Skin of body (tissue), 1 donor: ENCODE measurements at regions not wholly inside any gene's neighbourhood (a gene's known extent, or its start where the extent isn't known, plus 50 kb on each side); places are given as distances from the start of the nearest gene placed in this dataset.

Experiments used
- DNase-seq: peaks from one replicate; lab custom pipeline; 2025; lab: John Stamatoyannopoulos, UW

DNA sequence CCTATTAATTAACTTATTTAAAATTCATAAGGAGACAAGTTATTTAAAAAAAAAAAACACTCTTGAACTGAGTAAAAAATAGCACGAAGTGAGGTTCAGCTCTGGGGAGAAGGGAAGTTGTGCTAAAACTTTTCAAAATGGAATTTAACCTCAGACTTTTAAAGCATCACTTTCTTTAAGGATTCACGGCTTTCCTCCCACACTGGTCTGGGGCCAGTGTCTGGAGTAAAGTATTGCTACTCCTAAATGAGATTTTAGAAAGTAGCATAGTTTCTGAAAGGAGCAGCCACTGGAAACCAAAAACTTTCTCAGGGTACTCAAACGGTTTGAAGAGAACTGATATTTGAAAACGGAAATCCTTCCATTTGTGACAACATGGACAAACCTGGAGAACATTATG lies 97.7 kb upstream of the CYP1B1 start:
- DNase-seq = no peak

DNA sequence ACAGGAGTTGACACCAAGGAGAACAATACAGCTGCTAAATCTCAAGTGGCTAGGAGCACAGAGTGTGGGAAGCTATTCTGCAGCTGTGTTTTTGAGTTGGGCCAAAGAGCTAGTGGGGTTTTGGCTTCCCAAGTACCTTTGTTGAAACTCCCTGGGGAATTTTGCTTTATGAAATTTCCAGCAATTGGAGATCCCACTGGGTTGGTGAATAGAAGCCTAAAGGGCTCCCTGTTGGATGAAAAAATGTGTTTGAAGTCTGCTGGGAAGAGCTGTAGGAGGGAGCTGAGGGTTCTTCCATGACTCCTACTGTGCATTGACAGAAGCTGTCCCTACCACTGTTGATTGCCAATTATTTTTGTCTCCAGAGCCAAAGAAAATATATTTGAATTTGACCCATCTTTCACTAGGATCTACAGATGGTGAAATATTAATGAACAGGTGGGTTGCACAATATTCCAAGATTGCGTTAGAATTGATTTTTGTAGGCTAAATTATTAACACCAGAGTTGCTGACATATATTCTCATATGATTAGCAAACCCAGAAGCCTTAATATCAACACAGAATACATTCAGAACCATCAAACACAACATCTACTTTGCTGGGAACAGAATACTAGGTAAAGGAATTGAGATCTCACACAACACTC lies 95.4 kb upstream of the CYP1B1 start:
- DNase-seq = no peak

DNA sequence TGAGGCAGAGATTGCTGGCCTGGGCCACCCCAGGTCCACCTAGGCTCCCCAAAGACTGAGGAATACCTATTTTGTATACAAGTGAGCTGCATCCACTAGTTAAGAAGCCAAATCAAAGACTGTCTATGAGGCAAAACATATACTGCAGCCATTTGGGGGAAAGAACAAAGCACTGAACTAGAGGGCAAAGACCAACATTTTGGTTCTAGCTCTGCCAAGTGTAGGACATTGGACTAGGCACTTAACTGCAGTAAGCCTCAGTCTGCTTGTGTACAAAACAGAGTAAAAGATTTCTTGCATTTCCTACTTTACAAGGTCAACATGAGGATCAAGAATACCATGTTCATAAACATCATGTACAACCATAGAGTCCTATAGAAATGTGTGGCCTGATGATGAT lies 94.8 kb upstream of the CYP1B1 start:
- DNase-seq = no peak

DNA sequence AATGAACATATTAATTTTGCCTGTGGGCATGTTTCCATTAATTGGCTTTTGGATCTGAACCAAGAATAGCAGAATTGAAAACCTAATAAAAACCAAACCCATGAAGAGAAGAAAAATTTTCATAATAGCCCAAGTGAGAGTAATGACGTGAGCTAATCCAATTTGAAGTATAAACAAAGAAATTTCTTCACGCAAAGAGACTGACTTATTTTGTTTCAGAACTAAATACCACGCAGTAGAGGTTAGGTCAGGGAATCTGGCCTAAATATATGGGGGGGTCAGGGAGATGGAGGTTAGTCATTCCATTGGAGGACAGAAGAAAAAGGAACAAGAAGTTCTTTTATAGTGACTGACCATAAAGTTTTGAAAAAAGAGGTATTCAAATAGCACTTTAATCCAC lies 94.1 kb upstream of the CYP1B1 start:
- DNase-seq = no peak

DNA sequence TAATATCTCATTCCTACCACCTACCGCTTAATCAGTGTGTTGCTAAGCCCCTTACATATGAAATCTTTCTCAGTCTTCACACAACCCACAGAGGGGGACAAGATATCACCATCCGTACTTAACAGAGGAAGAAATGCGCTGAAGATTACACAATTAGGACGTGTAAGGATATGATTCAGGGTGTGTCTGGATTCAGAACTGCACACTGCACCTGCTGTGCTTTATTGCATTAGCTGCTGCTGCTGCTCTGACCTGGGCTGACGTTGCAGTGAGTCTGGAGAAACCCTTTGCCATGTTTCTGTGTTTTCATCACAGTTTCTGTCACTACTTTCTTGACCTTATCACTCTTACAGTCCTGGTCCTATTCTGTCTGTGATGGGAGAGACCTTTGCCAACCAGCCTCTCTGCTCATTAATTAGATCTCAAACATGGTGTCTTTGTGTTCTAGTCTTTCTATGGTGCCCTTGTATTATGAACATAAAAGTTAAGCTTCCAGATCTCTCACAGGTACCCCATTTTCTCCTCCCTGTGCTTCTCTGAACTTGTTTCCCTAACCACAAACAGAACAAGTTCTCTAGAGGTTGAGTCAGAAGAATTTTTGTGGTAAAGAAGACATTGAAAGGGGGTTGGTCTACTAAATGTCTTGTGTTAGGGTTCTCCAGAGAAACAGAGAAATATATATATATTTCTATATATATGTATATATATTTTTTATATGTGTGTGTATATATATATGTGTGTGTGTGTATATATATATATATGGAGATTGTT lies 92.9 kb upstream of the CYP1B1 start:
- no peak for DNase-seq

DNA sequence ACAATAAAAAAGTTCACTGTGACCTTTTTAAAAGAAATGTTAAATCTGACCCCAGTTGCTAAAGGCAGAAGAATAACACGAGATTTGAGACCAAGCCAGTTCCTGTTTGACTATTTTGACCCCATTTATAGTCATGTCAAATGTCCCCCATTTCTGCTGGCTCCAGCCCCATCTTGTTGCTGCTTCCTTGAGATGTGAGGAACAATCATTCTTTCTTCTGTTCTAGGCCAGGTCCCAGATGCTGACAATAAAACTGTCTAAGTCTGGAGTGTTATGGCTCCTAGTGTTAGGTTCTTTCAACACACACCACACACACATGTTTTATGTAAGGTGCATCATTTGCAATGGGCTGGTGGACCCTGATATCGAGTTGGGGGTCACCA lies 92.0 kb upstream of the CYP1B1 start:
- no peak for DNase-seq

DNA sequence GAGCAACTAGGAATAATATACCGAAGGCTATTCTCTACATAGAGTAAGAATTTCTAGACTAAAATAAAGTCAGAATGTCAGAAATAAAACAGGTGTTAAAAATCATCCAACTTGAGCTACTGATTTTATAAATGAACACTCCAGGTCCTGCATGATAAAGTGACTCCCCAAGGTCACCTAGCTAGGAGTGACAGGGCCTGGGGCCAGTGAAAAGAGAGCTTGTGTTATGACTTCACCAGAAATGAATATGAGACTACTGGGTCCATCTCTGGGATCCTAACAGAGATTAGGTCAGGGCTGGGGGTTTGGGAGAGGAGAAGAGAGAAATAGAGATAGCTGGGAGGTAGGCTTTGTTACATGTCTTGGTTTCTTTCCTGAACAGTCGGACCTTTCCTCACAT lies 89.7 kb upstream of the CYP1B1 start:
- DNase-seq = no peak

DNA sequence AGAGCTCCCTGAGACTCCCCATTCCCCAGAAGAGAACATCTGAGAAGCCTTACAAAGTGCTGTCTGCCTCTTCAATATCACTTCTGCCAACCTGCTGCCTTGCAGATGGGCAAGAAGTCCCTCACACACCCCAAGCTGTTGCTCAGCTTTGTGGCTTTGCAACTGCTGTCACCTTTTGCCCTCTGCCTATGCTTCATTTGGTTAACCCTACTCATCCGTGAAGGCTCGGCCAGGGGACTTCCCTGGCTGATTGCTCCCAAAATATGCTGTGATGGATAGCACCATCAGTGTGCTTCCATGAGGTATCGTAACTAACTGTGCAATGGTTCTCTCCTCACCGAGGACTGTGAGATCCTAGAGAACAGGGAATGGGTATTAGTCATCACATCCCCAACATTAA lies 88.9 kb upstream of the CYP1B1 start:
- DNase-seq = no peak

DNA sequence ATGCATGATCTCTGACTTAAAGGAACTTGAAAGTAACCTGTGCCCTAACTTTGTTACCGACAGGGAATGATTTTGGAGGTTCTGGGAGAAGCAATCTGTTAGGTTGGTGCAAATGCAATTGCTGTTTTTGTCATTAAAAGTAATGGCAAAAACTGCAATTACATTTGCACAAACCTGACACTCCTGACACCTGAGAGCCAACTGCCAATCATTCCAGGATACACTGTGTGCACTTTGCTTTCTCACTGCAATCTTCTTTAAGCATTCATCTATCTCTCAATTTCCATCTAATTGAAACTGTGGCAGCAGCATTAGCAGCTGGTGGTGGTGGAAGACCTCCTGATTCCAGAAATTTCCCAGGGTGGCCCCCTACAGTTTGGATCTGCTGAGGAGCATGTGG lies 87.6 kb upstream of the CYP1B1 start:
- DNase-seq = no peak

DNA sequence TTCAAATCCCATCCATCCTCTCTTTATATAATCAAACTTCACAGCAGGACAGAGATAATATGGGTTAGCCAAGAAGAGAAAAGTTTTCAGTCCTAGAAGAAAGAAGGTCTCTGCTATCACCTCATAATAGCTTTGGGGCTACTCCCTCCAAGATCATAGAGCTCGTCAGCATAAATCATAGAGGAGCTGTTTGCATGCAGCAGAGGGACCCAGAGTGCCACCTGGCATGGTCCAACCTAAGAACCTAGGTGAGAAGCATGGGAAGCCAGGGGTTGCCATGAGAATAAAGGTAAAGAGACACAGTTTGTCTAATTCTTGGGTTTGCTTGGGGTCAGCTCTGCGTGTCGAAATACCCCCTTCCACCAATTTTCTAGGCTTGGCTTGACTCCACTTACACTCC lies 87.1 kb upstream of the CYP1B1 start:
- no peak for DNase-seq

DNA sequence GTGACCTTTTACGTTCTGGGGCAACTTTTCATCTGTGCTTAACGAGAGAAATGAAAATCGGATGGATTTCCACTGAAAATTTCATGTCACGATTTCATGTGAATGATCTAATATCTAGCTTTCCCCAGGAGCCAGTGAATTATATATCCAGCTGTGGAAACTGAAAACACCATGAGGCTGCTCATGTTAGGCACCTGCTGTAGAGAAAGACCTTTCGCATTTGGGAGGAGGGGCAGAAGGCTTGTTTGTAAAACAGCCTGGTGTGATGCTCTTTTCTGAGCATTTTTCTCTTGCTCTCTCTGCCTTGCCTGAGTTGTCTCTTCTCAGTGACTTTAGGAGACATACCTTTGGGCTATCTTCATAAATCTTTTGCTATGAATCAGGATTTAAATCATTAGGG lies 84.6 kb upstream of the CYP1B1 start:
- no peak for DNase-seq

DNA sequence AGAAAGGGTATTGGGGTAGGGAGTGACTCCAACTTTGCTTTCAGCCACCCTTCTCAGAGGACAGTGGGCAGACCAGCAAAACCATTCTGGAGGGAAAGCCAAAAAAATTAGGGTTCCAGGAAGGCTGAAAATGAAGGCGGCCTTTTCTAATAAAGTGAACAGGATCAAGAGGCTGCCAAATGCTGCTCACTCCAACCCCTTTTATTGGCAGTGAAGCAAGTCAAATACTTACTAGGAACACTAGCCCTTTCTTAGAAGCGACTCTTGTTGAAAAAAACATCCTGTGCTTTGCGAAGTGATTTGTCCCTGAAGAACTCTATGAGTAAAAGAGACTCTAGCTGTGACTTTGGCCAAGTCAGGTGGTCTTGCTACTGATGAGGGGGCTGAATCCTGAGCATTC lies 83.6 kb upstream of the CYP1B1 start:
- DNase-seq = no peak

DNA sequence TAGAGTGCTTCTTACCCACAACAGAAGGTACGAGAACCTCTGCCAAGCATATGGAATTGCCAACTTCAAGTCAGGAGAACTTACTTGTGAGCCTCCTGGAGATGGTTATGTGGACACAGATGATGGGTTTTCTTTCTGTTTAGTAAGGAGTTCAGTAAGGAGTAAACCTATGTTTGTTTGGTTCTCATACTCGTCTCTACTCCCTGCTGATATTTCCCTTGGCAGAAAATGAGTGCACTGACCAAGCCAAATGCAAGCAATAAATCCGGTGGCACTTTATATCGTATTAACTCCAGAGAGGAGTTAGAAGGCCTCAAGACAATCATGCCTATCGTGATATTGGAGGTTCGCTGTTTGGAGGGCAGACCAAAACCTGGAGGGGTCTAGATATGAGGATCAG lies 83.2 kb upstream of the CYP1B1 start:
- DNase-seq = no peak

DNA sequence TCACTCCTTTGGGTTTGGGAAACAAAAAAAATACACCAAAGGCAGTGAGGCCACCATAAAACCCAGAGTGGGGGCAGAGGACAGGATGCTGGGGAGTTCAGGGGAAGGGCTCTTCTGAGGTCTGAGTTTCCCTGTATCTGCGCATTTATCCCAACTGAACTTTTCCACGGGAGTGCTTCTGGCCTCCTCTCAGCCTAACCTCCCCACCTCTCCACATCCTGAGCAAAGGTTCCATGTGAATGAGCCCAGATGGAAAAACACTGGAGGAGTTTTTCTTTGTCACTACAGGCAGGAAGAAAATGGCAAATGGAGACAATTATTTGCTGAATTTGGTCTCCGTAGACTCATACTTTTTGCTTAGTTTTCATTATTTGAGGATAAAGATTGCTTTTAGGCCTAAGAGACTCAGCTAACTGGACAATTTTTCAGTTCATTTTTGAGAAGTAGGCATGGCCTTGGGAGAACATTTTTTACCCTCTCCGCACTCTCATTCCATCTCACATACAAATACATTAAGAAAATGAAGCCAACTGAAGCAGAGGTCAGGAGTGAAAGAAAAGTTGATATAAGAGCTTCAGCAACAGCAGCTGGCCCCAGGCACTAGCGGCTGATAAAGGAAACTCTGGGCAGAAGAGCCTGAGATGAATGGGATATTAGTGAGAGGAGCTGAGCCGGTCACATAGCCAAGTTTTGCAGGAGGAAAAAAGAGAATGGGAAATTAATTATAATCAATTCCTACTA lies 82.6 kb upstream of the CYP1B1 start:
- no peak for DNase-seq

DNA sequence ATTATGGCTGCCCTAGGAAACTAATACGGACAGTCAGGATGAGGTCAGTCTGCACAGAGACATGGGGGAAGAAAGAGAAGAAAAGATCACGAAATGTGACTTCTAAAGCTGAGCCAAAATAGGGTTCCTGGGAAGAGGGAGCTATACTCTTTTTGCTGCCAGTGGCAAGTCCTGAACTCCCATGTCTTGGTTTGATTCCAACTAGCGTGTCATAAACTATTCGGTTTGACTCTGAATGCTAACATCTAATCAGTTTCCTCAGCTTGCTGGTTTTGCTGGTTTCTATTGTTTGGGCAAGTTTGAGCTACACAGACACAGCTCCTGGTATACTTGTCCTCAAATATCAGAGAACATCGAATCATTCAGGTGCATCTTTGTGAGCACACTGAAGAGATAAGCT lies 80.5 kb upstream of the CYP1B1 start:
- DNase-seq = no peak

DNA sequence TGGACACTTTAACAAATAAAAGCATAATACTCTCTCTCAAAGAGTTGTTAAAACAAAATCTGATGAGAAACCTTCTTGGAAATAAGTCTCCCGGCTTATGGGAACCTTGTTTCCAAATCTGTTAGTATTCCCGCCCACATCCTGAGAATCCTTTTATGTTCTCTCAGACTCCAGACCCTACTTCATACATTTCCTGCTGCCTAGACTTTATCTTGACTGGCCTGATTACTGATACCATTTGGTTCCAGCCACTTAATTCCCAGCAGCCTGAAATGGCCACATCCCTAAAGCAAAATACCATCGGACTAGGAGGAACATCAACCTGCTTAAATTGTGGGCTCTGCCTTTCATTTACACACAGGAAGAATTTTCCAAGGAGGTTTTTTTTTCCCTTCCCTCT lies 79.1 kb upstream of the CYP1B1 start:
- DNase-seq = no peak

DNA sequence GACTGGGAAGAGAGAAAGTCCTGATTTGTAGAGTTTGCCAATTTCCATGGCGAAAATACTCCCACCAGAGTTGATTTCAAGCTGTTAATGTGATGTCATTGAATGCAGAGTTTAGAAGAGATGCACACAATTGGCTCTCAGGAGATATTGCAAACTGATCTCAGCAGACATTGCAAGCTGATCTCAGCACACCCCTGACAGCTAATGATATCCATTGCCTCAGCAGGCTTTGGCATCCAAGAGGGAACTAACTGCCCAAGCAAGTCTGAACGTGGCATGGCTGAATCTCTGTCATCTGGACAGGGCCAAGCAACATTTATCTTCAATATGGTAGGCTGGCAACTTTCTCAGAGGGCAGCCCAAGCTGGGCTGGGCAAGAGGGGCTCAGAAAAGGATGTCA lies 78.4 kb upstream of the CYP1B1 start:
- DNase-seq = no peak

DNA sequence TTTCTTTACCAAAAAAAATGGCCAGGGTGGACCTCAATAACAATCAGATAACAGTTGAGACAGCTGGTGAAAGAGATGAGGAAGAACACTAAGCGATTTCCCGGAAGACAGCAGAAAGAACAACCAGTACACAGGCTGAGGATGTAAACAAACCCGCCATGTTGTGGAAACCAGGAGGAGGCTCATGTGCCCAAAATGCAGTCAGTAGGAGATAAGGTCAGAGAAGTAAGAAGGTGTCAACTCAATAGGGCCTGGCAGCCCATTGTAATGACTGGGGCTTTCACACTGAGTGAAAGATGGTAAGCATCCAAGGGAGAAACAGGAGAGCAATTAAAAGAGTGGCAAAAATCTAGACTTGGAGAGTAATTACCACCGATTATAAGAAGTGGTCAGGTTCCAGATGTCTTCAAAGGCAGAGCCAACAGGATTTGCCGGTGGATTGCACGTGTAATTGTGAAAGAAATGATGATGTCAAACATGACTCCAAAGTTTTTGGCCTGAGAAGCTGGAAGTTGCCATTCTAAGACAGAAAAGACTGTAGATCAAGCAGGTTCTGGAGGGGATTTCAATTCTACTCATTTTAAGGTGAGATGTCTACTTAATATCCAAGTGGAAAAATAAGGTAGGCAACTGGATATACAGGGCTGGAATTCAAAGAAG lies 77.7 kb upstream of the CYP1B1 start:
- no peak for DNase-seq

DNA sequence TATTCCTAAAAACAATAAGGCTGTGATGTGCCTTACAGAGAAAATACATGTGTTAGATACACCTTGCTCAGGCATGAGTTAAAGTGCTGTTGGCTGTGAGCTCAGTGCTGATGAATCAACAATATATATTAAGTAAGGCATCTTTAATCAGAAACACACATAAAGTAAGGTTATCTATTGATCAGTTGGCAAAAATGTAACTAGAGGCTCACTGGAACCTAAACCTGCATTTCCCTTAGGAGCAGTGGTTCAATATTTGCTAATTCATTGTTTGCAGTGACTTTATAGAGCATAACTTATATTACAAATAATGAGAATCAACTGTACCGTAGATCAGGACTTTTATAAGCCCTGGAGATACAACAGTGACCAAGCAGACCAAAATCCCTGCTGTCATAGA lies 77.0 kb upstream of the CYP1B1 start:
- no peak for DNase-seq

DNA sequence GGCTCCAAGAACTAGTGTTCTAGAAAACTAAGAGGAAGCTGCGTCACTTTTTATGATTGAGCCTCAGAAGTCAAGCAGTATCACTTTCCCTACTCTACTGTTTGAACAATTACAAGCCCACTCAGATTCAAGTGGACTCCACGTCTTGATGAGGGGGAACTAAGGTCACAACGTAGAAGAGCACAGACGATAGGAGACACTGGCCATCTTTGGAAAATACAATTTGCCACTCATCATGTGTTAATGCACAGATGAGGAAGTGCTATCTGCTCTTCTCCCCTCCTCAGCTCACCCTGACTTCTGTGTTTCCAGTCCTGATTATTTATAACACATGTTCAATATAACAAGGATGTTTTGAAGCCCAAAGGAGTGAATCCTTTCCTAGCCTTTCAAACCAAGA lies 76.1 kb upstream of the CYP1B1 start:
- no peak for DNase-seq

DNA sequence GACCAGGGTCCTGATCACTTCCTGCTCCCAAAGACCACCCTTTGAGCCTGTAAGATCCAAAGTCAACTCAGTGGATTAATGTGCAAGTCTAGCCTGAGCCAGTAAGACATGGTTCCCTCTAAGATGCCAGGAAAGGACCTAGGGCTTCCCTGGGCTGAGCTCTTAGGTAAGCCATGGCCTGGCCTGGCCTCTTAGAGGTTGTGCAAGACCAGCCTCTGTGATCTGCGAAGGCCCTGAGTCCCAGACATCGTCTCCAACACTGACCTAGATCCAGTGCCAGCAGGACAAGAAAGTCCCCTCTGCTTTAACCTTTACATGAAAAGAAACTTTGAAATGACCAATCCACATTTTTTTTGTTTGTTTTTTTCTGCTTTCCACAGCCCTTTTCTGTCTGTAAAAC lies 73.6 kb upstream of the CYP1B1 start:
- no peak for DNase-seq

DNA sequence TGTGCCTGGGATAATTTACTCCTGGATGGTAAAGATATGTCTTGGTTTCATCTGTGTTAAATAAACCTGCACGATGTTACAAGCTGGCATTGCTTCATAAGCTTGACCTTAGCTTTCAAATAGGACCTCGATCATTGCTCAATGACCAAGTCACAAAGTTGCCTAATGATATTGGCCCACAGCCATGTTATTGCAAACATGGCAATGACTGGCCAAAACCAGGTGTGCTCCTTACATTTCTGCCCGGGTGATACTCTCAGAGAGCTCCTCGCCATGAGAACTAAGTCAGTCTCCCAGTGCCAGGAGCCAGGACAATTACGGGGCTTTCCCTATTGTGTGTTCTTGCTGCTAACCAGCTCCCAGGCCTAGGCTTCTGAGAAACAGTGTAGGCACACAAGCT lies 72.5 kb upstream of the CYP1B1 start:
- DNase-seq = no peak
